Mammary epithelial cell (primary cell): ENCODE measurements at regions not wholly inside any gene's neighbourhood (a gene's known extent, or its start where the extent isn't known, plus 50 kb on each side); places are given as distances from the start of the nearest gene placed in this dataset.

Source experiments
- EZH2 ChIP-seq: IDR thresholded peaks from 2 replicates; pipeline ENCODE4 v1.6.1; 2012; ENCODE audit warnings: low read length, inconsistent platforms, borderline replicate concordance
- TF ChIP-seq, protein P1 (sequence below), 2 donors: IDR thresholded peaks in 1 of 2; conservative IDR thresholded peaks in 1 of 2; 2 replicates each; pipeline ENCODE4 v1.5.1; 2011 to 2012; ENCODE audit warnings: inconsistent platforms in 2 of 2, low read length in 2 of 2, mild to moderate bottlenecking in 2 of 2, control low read depth in 1 of 2, low read depth in 1 of 2; ENCODE audit not compliant: insufficient read depth in 1 of 2; ENCODE audit errors: extremely low read depth in 1 of 2

GRCh38 chr10:31170636-31171035 lies 139.0 kb upstream of the ZNF438 start:
- TF ChIP-seq, protein P1, sequence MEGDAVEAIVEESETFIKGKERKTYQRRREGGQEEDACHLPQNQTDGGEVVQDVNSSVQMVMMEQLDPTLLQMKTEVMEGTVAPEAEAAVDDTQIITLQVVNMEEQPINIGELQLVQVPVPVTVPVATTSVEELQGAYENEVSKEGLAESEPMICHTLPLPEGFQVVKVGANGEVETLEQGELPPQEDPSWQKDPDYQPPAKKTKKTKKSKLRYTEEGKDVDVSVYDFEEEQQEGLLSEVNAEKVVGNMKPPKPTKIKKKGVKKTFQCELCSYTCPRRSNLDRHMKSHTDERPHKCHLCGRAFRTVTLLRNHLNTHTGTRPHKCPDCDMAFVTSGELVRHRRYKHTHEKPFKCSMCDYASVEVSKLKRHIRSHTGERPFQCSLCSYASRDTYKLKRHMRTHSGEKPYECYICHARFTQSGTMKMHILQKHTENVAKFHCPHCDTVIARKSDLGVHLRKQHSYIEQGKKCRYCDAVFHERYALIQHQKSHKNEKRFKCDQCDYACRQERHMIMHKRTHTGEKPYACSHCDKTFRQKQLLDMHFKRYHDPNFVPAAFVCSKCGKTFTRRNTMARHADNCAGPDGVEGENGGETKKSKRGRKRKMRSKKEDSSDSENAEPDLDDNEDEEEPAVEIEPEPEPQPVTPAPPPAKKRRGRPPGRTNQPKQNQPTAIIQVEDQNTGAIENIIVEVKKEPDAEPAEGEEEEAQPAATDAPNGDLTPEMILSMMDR (conservative IDR thresholded peaks at IDR 0.05 in 1 of 2, IDR thresholded peaks at IDR 0.05 in 1 of 2; ENCODE audit: extremely low read depth in 1 of 2, insufficient read depth in 1 of 2, low read depth in 1 of 2, low read length in 2 of 2): no peak
- TF ChIP-seq EZH2: no peak
